Lower lobe of right lung (tissue), 2 donors: ENCODE measurements at regions not wholly inside any gene's neighbourhood (a gene's known extent, or its start where the extent isn't known, plus 50 kb on each side); places are given as distances from the start of the nearest gene placed in this dataset.

Experiments
- ATAC-seq, 2 donors: fragments of 200-7000 bp; cut with Tn5 transposase; one replicate each; pipeline ENCODE4 v1.9.1; 2020 to 2022; ENCODE audit warnings: mild to moderate bottlenecking in 2 of 2, moderate library complexity in 2 of 2
- DNase-seq: peaks from one replicate; pipeline ENCODE4 v3.0.0-alpha.2; 2020
- H3K27ac ChIP-seq: fragments of 200-600 bp; one replicate; pipeline ENCODE4 v1.8.0; 2022
- H3K27me3 ChIP-seq: fragments of 200-600 bp; one replicate; pipeline ENCODE4 v1.8.0; 2022; ENCODE audit warnings: low read depth
- H3K36me3 ChIP-seq: fragments of 200-600 bp; one replicate; pipeline ENCODE4 v1.8.0; 2022; ENCODE audit warnings: mild to moderate bottlenecking
- H3K4me1 ChIP-seq: fragments of 200-600 bp; one replicate; pipeline ENCODE4 v1.8.0; 2022
- H3K4me3 ChIP-seq: fragments of 200-600 bp; one replicate; pipeline ENCODE4 v1.8.0; 2022; ENCODE audit warnings: mild to moderate bottlenecking
- H3K9me3 ChIP-seq: fragments of 200-600 bp; one replicate; pipeline ENCODE4 v1.8.0; 2022
- intact Hi-C: fragments of 100-400 bp; cut with DNase I; formaldehyde crosslinking; loops from one replicate; pipeline ENCODE4 v1.11.0; 2022
- TF ChIP-seq, protein P1 (sequence below): fragments of 200-600 bp; IDR thresholded peaks from one replicate; pipeline ENCODE4 v1.8.0; 2022; ENCODE audit warnings: antibody characterized with exemption, mild to moderate bottlenecking
- donor health status: DM: no; HTN: yes; CAD: no; lungs with severe emphysema.

DNA sequence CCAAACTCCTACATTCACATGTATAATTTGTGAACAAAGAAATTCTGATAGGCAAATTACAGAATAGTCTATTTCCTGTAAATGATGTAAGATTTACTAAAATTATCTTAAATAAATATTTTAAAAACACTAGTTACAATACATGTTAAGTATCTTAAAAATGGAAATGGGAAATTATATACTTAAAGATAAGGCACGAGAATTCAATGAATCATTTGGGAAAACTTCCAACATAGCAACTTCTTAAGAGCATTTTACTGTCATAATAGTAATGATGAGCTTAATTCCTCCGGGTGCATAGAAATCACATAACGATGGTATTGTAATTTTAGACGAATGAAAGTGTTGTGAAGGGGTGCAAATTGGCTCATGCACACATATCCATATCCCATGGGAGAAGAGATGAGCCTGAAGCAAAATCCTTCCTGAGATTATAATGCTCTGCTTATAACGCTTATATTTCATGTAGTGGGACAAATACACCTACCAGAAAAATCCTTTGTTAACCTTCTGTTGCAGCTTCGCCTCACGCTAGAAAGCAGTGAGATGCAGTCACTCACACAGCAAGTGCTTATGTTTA, 873.5 kb downstream of the PDHA2 start:
- Histone ChIP-seq H3K4me1 (no peaks in the 10 kb centered on the region), H3K27ac (no peak overlapping the region), H3K27me3 (no peaks in the 10 kb centered on the region), H3K9me3 (no peaks in the 10 kb centered on the region), H3K36me3 (no peaks in the 10 kb centered on the region), H3K4me3 (no peak overlapping the region)
- DNase-seq (no peak), ATAC-seq (no peak)
- intact Hi-C loops: no loop called here
- TF ChIP-seq, protein P1, sequence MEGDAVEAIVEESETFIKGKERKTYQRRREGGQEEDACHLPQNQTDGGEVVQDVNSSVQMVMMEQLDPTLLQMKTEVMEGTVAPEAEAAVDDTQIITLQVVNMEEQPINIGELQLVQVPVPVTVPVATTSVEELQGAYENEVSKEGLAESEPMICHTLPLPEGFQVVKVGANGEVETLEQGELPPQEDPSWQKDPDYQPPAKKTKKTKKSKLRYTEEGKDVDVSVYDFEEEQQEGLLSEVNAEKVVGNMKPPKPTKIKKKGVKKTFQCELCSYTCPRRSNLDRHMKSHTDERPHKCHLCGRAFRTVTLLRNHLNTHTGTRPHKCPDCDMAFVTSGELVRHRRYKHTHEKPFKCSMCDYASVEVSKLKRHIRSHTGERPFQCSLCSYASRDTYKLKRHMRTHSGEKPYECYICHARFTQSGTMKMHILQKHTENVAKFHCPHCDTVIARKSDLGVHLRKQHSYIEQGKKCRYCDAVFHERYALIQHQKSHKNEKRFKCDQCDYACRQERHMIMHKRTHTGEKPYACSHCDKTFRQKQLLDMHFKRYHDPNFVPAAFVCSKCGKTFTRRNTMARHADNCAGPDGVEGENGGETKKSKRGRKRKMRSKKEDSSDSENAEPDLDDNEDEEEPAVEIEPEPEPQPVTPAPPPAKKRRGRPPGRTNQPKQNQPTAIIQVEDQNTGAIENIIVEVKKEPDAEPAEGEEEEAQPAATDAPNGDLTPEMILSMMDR: no peak

DNA sequence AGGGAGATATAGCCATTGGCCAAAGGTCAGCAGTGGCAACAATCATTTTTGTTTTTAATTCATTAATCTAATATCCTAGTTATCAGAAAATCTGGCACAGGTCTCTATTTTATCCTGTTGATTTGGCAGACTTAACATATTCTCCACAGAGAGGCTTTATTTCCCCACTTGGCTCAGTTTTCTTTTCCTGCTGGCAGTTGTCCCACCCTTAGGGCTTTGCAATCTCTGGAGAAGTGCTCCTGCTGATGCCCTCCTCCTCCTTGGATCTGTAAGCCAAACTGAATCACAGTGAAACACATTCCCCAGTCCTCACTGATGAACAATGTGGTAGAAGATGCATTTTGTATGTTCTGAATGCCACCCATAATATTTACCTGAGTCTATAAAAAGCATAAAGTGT, 889.7 kb downstream of the PDHA2 start:
- no peaks in the 10 kb centered on the region for H3K9me3 ChIP-seq
- no peak for ATAC-seq

DNA sequence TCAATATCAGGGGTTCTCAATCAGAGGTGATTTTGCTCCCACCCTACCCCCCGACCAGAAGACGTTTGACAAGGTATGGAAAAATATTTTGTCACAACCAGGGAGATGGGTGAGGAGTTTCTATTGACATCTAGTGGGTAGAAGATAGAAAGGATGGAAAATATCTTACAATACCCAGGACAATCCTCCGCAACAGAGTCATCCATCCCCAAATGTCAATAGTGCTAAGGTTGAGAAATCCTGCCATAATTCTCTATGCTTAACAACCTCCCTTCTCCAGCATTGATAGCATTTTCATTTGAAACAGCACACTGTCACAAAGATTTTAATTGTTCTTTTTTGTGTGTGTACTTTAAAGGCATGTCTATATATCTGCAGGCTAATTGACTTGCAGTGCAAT, 890.5 kb downstream of the PDHA2 start:
- no peaks in the 10 kb centered on the region for H3K4me1 ChIP-seq
- TF ChIP-seq, protein P1: no peak
- intact Hi-C loops: no loop called here
- H3K4me3 ChIP-seq: no peak overlapping the region
- H3K27me3 ChIP-seq: no peaks in the 10 kb centered on the region
- H3K9me3 ChIP-seq: no peaks in the 10 kb centered on the region
- H3K27ac ChIP-seq: no peak overlapping the region
- H3K36me3 ChIP-seq: no peaks in the 10 kb centered on the region
- ATAC-seq (no peak), DNase-seq (no peak)

More for the DNA sequence above, 889.7 kb downstream of the PDHA2 start:
- no peak overlapping the region for H3K4me3 ChIP-seq
- no peaks in the 10 kb centered on the region for H3K27me3 ChIP-seq
- no peaks in the 10 kb centered on the region for H3K4me1 ChIP-seq
- no peaks in the 10 kb centered on the region for H3K36me3 ChIP-seq
- TF ChIP-seq, protein P1: no peak
- intact Hi-C loops: no loop called here
- H3K27ac ChIP-seq: no peak overlapping the region
- DNase-seq: no peak

DNA sequence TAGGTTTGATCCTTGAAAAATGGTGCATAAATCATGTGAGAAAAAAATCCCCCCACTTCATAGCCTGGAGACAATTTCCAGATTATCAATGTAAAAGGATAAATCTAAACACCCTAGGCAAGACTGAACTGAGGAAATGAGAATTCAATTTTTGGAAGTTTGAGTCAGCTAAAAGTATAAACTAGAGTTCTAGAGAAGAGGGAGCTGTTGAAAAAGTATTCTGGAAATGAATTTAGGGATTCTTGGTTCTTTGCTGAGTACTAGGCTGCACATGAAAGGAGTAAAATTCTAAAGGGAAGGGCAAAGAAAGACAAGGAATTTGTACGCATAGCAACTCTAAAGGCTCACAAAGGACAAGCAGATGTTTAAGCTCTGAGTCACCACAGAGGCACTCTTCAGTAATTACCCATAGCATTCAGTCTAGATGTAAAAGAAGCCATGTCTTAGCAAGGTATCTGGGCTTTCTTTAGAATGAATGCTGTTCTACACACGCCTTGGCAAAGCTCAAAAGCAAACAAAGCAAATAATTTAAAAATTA, 896.5 kb downstream of the PDHA2 start:
- no peaks in the 10 kb centered on the region for H3K4me1 ChIP-seq
- no peaks in the 10 kb centered on the region for H3K36me3 ChIP-seq
- no peak overlapping the region for H3K4me3 ChIP-seq
- H3K27ac ChIP-seq: no peak overlapping the region
- ATAC-seq (no peak), DNase-seq (no peak)
- no peaks in the 10 kb centered on the region for H3K27me3 ChIP-seq
- intact Hi-C loops: no loop called here
- TF ChIP-seq, protein P1: no peak
- H3K9me3 ChIP-seq: no peaks in the 10 kb centered on the region

DNA sequence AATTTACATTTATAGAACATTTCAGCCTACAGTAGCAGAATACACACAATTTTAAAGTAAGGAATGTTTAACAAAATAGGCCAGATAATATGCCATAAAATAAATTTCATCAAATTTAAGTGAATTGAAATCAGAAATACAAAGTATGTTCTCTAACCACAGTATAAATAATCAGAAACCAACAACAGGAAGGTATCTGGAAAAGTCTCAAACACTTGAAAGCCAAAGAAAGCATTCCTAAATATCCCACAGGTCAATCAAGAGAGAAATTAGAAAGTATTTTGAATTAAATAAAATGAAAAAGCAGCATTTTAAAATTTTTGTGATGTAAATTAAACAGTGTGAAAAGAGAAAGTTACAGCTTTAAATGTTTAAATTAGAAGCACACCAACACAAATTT, 899.2 kb downstream of the PDHA2 start:
- Histone ChIP-seq H3K27me3 (no peaks in the 10 kb centered on the region), H3K9me3 (no peaks in the 10 kb centered on the region), H3K27ac (no peak overlapping the region), H3K36me3 (no peaks in the 10 kb centered on the region), H3K4me3 (no peak overlapping the region), H3K4me1 (no peaks in the 10 kb centered on the region)
- DNase-seq: no peak
- TF ChIP-seq, protein P1: no peak
- ATAC-seq: no peak
- intact Hi-C loops: no loop called here
